ENCODE measurements at regions not wholly inside any gene's neighbourhood (a gene's known extent, or its start where the extent isn't known, plus 50 kb on each side); places are given as distances from the start of the nearest gene placed in this dataset.

GRCh38 chr18:10033016-10033399 is 119.2 kb downstream of the VAPA start:
- no peak for DNase-seq (ENCODE audit: low read depth)

DNA sequence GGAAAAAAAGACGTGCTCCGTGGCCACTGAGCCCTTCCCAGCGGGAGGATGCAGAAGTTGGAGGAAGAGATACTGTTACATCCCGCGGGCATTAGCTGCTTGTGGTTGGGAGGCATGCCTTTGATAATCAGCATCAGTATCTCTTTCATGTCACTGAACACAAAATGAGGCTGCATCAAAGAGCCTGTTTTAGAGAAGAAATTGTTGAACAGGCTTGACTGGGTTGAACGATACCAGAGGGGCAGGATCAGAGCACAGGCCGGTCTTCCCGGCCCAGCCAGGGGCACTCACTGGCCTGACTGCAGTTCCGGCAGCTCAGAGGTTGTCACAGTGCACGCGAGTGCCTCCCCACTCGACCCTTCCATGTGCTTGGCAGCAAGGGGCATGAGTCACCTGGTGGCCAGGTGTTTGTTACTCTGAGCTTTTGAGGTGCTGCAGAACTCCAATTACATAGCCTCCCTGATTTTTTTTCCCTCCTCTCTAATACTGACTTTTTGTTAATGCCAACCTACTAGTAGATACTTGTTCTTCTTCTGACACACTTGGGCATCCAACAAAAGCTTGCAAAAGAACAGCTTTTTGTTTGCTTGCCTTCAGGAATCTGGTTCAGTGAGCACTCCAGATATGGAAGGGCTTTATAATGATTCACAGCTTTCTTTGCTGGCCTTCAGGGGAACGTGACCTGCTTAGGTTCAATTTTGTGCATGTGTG is 121.6 kb downstream of the VAPA start:
- no peak for DNase-seq (ENCODE audit: low read depth)

- no peak for DNase-seq (ENCODE audit: low read depth)
Observed at GRCh38 chr18:10036479-10036878, 122.7 kb downstream of the VAPA start.

DNA sequence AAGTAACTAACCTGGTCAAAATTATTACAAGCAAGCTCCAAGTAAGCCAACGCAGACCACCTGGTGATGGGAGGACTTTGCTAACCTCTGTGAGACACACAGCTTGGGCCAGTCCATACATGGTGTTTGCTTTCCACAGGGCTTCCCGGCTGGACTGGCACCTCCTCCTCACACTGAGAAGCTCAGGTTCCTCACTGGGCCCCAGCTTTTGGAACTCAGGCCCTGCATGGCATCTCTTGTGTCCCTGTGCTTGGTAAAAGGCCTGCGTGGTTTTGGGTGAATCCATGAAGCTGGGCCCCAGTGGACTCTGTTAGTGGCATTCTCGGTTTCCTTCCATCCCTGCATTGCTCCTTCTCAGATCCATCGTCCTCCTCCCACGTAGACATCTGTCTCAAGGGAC is 123.4 kb downstream of the VAPA start:
- no peak for DNase-seq (ENCODE audit: low read depth)

DNA sequence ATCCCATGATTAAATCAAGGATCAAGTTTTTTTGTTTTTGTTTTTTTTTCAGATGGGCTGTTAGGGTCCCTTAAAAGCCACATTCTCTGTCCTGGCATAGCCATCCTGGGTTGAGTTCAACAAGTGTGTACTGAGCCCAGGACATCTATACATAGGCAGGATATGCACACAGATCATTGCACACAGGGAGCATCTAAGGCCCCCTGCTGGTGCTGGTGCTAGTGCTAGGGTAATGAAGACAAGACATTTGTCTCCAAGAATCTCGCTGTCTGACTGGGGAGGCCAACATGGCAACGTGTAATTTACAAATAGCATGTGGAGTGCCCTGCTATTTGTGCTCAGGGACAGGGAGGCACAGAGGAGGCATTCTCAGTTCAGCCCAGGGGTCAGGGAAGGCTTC is 124.5 kb downstream of the VAPA start:
- no peak for DNase-seq (ENCODE audit: low read depth)

DNA sequence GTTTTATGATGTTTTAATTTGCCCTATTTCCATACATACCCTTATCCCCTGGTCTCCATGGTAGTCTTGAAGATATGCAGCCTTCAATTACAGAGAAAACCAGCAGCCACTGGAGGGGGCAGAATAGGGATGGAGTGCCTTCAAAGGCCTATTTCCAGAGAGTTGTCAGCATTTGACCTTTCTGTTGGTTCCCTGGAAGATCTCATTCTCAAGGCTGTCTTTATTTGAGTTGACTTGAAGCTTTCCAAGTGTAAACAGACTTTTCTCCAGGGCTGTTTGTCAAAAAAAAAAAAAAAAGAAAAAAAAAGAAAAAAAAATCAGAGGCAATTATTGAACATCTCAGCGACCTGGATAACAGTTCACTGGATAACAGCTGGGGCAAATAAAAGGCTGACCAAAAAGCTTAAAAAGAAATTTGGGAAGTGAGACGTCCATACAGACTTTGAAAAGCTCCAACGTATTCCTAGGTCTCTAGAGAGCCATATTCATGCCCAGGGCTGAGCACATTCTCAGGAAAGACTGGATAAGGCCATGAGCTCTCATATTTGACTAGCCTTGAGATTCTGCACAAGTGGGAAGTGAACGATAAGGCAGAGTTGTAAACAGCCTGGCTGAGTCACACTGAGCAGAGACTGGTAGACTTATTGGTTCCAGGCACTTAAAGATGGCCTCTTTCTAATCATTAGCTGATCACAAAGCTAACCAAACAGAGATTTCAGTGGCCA is 126.6 kb downstream of the VAPA start:
- no peak for DNase-seq (ENCODE audit: low read depth)

DNA sequence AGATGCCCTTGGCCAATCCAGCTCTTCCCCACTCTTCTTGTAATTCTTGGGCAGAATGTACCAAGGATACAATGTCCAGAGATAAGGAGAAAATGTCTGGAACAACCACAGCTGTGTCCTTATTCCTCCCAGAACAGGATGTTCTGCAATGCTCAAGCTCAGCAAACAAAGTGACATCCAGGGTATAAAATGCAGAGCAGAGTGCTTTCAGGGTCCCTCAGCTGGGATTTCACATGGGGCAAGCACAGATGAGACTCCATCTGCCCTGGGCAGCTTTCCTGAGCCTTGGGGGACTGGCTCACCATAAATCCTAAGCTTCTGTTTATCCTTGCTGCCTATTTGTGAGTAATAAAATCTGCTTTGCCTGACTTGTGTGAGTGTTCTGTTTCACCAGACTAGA is 127.4 kb downstream of the VAPA start:
- DNase-seq (ENCODE audit: low read depth): no peak

DNA sequence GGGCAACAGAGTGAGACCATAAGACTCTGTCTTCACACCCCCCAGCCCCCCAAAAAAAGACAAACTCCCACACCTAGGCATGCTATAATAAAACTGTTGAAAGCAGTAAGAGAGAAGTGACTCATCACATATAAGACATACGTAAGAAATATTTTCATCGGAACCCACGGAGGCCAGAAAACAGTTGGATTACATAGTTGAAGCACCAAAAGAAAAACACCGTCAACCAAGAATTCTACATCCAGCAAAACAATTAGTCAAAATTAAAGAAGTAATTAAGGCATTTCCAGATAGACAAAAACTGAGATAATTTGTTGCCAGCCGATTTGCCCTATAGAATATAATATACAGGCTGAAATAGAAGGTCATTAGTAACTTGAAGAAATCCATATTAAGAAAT is 128.7 kb downstream of the VAPA start:
- no peak for DNase-seq (ENCODE audit: low read depth)

DNA sequence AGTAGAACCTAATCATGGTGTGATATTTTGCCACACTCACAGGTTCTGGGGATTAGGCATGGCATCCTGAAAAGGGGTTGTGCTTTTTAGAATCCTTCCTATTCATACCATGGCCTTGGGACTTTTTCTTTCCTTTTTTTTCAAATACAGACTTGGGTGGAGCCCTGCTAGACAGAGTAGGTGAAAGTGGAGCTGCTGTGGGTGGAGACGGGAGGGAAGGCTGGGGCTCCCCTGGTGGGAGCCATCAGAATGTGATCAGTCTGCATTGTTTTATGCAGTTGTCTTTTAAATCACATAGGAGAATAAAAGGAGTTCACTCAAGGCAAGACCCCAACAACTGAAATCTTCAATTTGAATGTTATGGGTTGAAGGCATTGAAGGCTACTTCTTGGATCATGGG is 130.2 kb downstream of the VAPA start:
- no peak for DNase-seq (ENCODE audit: low read depth)

GRCh38 chr18:10045296-10045891 is 131.6 kb downstream of the VAPA start:
- DNase-seq (ENCODE audit: low read depth): no peak

DNA sequence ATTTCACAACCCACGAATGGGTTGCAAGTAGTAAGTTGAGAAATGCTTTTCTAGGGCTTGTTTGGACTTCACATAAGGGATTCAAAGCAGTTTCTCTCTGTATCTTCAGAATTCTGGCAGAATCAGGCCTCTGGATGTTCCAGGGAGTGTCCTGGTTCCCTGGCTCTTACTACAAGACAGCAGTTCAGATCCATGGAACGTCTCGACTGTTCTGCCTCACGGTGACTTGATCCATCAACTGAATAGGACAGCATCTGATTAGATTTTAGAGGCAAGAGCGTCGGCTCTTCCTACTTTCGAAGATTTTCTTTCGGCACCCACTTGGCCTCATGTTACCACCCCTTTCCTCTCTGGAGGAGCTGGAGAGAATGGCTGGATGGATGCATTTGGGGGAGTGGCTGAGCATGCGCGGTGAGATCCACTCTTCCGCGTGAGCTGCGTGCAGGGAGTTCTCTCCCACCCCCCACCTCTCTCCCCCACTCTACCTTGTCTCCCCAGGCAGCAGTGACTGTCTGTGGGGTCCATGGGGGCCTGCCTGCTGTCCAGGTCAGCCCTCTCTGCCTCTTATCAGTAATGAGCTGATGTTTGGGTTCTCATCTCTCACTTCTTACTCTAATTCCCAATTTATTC is 132.5 kb downstream of the VAPA start:
- DNase-seq (ENCODE audit: low read depth): no peak

GRCh38 chr18:10047237-10047636 is 133.4 kb downstream of the VAPA start:
- no peak for DNase-seq (ENCODE audit: low read depth)

- DNase-seq (ENCODE audit: low read depth): no peak
Observed at GRCh38 chr18:10049747-10050146, 135.9 kb downstream of the VAPA start.

DNA sequence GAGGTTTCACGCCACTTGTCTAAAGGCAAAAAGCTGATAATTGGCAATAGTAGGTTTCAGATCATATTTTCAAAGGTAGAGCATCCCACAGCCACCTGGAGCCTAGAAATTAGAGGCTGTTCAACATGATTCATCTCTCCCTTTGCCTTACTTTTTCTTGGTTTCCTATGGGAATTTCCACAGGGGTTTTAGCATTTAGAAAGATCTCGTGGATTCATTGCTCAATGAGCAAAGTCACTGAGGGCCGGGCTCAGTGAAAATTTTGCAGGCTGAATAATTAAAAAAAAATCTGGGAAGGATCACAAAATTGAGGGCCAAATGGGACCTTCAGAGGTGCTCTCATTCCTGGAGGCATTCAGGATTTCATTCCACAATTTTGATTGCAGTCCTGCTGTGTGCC is 137.1 kb downstream of the VAPA start:
- DNase-seq (ENCODE audit: low read depth): no peak

DNA sequence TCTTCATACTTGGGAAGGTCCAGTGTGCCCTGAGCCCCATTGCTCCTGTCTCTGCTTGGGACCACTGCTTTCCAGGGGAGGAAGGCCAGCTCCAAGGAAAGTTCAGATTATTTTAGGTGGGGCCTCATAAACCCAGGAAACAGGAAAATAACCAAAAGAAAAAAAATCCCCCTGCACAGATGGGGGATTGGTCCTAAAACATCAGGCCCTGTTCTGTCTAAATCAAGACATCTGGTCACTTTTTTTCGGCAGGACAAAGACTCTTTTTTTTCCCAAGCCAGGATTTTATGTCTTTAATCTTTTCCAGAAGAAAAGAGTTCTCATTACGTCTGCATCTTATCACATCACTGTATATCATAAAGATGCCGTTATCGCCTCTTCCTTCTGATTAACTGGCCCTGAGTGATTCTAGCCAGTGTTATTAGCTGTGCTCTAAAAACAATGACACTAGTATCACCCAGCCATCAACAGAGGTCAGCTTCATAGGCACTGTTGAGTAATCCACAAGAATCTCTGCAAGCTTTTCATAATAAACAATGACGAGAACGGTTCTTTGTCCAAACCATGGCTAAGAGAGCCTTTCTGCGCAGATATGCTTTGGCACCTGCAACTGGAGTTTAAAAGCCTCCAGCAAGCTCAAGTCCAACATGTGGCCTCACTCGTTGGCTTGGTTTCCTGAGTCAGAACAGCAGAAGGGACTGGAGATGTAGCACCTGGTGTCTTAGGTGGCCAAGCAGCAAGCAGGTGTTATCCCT is 138.2 kb downstream of the VAPA start:
- DNase-seq (ENCODE audit: low read depth): no peak

- DNase-seq (ENCODE audit: low read depth): no peak
Observed at GRCh38 chr18:10052871-10053270, 139.1 kb downstream of the VAPA start.

DNA sequence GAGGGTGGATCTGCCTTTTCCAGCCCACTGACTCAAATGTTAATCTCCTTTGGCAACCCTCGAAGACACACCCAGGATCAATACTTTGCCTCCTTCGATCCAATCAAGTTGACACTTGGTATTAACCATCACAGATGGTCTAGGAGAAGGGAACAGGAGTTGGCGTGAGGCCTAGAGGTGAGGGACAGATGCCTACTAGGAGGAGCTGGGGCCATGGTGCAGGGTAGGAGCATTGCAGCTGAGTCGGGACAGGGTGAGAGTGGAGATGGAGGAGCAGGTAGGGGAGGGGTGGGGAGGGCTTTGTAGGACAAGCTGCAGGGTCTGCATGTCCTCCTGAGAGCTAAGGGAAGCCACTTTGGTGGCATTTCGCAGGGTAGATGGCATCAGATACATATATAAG is 140.0 kb downstream of the VAPA start:
- DNase-seq (ENCODE audit: low read depth): no peak

- no peak for DNase-seq (ENCODE audit: low read depth)
Observed at GRCh38 chr18:10054366-10054765, 140.6 kb downstream of the VAPA start.

DNA sequence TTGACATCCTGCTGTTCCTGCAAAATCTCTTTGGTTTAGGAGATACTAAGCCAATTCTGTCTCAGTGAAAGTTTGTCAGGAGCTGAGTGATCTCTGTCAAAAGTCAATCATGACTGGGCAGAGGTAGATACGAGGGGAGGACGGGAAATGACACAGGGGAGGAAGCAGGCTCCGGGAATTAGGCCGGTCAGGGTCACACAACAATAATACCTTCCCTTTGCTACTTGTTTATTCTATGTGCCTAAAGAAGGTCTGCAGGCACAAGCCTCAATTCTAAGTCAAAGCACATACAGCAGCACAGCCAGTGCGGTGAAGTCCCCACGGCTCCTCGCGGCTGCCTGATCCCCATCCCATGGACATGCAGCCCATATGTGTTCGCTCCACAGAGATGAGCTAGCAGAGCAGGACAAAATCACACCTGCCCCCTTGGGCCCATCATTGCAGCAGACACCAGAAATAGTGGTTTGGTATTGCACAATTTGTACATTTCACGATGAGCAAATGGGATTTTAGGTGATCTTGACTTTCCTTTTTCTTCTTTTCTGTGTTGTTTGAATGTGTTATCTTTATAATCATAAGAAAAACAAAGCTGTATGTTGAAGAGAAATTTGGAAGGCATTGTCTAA is 141.4 kb downstream of the VAPA start:
- no peak for DNase-seq (ENCODE audit: low read depth)

DNA sequence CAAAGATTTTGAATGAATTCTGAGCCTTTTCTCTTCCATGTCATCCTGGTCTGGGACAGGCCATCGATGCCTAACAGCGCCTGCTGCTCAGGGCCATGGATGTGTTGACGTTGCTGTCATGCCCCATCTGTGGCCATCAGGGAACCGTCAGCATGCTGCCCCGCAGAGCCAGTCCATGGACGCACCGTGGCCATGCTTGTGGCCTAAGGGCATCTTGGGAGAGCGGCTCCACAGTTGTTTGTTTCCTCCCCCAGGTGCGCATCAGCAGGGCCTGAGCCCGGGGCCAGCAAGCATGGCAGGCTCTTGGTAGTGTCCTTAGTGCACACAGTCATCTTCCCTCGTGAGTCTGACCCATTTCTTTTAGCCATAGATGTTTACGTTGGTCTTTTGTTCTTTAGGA is 142.7 kb downstream of the VAPA start:
- no peak for DNase-seq (ENCODE audit: low read depth)

- peak; percentile 77 for DNase-seq (ENCODE audit: low read depth)
Observed at GRCh38 chr18:10057401-10057893, 143.6 kb downstream of the VAPA start.

All from HS-5 (cell line).